Stimulated activated CD8-positive, alpha-beta memory T cell treated with anti-CD3 and anti-CD28 coated beads, Interleukin-15, amount 100 ng/mL, for 48 hours (primary cell): ENCODE measurements at regions not wholly inside any gene's neighbourhood (a gene's known extent, or its start where the extent isn't known, plus 50 kb on each side); places are given as distances from the start of the nearest gene placed in this dataset.
"Not testable (repeated sequence)": the region's sequence is repeated elsewhere in the genome, so short reads cannot be mapped to it uniquely, and the experiment has no call there.

ENCODE experiments used
- DNase-seq, 2 donors: peaks; one replicate each; pipeline ENCODE4 v3.0.0-alpha.2; 2020; ENCODE audit warnings: low read depth in 2 of 2

DNA sequence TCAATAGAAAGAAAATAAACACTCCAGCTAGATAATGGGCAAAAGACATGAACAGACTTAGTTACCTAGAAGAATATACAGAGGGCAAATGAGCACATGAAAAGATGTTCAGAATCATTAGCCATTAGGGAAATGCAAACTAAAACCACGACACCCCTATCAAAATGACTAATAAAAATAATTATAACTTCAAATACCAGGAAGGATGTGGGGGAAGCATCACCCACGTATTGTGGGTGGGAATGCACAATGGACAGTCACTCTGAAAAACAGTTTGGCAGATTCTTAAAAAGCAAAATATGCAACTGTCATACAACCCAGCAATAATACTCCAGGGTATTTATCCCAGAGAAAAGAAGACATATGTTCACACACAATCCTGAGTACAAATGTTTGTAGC, 92.6 kb downstream of the DLL1 start:
- no peak for DNase-seq

DNA sequence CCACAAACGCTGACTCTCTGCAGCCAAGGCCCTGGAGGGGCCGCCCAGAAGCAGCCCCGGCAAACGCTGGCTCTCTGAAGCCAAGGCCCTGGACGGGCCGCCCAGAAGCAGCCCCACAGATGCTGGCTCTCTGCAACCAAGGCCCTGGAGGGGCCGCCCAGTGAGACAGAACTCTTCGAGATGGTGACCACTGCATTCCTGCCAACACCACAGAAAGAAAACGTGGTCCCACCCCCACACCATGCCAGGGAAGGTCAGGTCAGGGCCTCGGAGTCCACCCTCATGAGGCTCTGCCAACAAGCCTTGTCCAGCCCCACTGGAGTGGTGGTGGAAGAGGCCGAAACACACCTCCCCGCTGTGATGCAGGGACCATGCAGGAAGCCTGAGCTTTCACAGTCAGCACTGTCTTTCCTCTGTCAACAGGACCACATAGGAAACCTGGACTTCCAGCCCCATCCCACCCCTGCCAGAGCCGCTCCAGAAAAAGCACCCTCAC, 97.5 kb downstream of the DLL1 start:
- DNase-seq = no peak

DNA sequence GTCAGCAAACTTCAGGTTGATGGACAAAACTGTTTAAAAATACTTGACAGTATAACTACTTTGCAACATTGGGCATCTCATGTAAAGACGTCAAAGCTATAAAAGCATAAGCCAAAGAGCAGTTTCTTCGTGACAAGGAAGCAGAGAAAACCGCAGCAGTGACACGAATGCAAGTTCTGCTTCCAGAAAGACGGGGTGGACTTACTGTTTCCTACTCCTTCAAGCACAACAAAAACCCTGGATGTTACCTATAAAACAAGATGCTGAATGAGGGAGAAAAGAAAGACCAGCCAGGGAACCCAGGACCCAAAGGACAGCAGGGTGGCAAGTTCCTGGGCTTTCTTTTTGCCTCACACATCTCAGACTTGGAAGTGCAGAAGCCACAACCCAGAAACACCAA, 98.0 kb downstream of the DLL1 start:
- no peak for DNase-seq

DNA sequence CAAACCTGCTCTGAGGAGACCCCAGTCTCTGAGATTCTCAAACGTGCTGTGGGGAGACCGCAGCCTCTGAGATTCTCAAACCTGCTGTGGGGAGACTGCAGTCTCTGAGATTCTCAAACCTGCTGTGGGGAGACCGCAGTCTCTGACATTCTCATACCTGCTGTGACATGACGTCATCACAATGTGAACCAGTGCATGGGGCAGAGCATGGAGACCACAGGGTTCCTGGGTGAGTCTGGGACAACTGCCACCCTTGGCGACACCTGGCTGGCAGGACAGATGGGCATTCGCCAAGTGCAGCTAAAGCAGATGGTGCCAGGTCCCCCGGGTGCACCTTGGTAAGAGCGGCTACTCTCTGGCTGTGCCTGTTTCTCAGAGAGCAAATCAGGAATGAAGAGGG, 98.8 kb downstream of the DLL1 start:
- DNase-seq = not testable (repeated sequence)

DNA sequence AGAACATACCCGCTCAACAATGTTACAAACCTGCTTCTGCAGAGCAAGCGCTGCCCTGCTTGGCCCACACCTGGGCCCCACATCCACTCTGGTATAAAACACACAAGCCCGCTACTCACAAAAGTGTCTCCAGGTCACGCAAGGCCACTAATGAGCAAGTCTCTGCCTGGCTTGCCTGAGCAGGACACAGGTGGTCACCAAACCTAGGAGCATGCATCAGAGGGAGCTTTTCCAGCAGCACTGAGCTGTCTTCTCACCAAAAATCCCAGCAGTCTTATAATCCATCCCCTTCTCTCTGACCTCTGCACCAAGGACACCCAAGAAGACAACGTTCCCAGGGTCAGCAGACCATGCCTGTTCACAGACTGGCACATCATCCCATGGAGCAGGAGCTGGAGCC, 100.8 kb downstream of the DLL1 start:
- DNase-seq = no peak

DNA sequence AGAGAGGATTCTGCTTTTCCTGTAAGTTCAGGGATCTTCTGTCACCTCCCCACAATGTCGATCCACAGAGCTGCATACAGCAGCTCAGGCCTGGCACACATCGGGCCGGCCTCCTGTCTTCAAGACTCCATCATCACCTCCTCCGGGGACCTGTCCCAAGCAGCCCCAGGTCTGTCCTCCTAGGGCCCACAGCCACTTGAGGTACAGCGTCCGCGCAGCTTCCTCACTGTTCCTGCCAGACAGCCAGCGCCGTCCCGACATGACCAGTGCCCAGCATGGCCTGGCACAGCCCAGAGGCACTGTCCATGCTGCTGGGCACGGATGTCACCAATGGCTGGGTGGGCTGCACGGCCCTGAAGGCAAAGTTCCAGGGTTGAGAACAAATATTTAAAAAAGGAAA, 101.6 kb downstream of the DLL1 start:
- DNase-seq = no peak

DNA sequence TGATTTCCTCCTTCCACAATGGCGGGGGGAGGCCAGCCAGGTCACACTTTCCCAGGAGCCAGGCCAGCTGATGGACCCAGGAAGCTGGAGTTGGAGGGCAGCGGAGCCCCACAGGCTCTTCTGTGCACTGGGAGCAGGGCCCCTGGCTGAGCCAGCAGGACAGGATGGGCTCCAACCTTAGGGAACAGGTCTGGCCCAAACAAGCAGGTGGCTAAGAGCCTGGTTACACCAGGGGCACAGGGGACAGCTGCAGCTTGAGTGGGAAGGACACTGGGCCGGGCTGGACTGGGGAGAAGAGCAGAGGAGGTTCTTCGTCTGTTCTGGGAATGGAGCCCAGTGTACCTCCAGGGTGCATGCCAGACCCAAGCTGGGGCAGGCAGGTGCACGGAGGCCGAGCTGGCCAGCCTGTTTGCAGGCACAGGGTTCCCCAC, 102.3 kb downstream of the DLL1 start:
- DNase-seq = no peak

DNA sequence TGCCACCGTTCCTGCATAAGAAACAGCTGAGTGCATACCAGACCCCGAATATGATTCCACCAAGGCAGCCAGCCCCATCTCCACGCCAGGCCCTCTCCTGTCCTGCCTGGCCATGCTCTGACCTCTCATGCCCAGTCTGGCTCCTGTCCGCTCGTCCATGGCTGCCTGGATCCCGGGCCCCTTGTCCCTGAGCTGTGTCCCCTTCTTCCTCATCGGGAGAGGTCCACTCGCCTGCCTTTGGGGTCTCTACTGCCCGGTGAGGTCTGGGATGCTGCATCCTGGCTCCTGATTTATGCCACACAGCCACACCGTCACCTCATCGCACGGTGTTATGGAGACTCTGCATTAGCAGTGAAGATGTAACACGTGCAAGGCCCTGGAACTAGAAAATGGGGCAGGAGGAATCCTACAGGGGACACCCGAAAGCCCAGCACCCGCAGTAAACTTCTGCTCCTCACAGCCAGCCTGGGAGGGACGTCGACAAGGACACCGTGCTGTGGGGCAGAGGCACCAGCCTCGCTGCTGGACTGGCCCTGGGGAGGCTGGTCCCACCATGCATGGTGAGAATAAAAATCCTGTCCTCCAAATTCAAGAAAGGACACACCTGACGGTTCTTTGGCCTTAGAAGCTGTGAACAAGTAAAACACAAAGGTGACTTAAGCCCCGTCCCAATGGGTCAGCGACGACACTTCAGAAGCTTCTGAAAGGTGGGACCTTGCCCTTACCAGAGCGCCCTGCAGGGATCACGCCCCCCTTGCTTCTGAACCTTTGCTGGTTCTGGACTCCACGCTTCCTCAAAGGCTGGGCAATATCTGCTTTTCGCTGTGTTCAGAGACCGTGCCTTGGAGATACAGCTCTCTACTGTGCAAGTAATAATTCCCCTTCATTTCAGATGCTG, 103.0 kb downstream of the DLL1 start:
- no peak for DNase-seq

DNA sequence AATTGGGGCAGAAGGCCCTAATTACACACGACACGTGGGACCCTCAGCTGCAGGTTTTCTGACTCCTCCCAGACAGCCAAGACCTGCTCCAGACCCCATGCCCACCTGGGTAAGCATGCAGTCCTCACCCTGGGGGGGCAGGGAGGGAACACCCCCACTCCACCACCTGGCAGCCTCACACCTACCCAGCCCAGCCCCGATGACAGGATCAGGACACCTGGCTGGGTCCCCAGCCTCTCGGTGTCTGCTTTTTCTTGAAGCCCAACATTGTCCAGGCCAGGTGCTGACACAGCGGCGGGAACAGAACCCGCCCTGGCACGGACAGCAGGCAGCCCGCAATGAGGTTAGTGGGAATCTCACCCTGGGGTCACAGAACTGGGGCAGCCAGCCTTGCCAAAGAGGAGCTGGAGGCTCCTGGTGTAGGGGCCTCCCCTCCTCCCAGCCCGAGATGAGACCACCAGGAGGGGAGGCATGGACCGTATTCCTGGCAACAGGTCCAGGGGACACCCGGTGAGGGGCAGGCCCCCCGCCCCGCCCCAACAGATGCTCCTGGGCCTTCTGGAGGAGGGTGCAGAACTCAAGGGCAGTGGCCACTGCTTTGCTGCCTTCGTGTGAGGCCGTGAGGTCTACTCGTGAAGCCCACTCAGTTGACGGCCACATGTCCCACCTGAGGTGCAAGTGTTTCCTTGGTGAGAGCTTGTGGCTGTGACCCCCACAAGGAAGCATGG, 103.8 kb downstream of the DLL1 start:
- DNase-seq = no peak

DNA sequence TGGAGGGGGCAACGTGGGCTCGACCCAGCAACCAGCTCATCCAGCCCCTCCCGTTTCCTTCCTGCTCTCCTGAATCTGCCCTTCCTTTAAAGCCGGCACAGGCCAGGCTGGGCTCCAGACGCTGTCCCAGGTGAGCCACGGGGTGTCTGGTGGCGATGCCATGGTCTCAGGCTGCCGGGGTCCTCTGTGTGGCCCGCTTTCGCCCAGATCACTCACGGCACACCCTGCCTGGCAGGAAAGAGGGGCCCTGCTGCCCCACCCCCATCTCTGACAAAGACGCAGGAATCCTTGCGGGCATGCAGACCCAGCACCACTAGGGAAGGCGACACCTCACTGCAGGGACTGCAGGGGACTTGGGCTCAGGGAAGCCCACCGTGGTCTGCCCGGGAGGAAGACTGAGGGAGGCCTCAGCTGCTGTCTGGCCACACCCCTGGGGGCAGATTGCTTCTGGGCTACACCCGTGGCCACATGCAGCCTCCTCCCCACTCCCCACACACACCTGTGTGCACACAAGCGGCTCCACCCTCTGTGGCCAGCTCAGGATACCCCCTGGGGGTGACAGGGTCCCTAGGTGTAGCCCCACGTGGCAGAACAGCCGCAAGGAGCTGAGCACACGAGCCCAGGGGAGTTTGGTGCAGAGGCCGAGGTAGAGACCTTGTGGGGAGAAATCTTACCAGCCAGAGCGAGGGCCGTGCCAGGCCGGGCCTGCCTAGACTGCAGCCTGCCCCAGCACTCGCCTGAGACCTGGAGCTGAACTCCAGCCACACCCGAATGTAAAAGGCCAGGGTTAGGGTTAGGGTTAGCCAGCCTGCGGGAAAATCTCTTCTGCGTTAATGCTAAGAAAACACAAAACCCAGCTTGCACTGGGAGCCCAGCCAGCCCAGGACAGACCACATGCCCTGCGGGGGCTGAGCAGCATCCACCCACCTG, 104.6 kb downstream of the DLL1 start:
- no peak for DNase-seq

DNA sequence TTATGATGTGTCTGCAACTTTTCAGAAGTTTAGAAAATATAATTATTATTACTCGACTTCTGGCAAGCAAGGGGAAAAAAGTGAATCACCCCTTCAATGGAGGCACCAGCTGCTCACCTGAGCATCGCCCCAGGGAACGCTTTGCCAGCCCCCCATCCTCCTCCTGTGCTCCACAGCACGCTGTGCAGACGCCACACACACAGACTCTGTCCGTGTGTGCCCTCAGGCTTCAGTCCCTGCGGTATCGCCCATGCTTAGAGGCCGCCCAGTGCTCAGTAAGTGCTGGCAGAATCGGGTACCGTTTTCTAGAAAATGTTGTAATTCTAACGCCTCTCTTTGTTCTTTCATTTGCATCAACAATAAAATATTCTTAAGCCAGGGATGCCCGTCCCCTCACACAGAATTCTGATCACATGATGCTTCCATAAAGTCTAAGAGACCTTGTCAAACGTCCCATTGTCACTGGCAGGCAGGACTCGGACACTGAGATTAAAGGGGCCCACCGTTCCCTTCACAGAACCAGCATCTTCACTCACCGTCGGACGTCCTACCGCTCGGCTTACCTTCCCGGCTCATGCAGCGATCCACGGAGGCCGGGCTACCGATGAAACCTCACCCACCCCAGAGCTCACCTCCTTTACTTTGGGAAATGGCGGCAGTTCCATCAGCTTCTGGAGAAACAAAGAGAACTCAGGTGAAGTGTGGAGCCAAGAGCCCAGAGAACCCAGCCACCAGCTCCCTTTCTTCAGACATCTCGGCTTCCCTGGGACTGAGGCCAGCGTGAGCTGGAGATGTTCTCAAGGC, 105.5 kb downstream of the DLL1 start:
- no peak for DNase-seq

DNA sequence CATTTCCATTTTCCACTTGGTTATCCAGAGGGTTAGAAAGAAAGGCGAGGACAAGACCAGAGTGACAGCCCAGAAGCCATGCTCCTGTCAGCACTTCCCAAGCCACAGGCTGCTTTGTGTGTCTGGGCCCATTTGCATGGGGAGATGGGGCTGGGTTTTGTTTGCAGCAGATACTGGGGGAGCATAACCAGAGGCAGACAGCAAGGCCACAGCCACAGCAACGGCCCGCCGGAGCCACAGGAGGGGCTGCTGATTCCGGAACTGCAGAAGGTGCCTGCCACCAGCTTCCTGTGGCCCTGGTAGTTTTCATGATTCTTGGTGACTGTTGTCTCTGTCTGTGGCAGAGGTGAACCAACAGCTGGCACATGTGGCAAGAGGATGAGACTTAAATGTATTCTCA, 106.6 kb downstream of the DLL1 start:
- no peak for DNase-seq

DNA sequence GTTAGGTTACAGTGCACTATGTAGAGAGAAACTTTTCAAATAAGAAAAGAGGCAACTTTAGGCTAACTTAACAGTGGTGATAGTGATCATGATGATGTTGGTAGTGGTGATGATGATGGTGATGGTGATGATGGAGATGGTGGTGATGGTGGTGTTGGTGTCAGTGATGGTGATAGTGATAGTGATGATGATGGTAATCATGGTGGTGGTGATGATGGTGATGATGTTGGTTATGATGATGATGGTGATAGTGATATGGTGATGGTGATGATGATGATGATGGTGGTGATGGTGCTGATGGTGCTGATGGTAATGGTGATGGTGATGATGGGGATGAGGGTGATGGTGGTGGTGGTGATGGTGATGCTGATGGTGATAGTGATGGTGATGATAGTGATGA, 107.4 kb downstream of the DLL1 start:
- no peak for DNase-seq

DNA sequence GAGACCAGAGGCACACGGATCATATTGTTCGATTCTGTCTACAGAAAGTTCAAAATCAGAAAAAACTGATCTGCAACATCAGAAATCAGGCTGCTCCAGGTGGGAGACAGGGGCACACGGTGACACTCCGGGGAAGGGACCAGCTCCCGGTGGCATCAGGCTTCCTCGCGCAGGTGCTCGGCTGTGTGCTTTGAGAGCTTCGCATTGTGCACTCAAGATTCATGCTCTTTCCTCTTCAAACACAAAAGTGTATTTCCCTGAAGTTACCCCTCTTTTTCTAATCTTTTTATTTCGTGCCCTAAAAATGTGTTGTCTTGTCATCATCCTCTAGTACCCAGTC, 108.1 kb downstream of the DLL1 start:
- DNase-seq = no peak

DNA sequence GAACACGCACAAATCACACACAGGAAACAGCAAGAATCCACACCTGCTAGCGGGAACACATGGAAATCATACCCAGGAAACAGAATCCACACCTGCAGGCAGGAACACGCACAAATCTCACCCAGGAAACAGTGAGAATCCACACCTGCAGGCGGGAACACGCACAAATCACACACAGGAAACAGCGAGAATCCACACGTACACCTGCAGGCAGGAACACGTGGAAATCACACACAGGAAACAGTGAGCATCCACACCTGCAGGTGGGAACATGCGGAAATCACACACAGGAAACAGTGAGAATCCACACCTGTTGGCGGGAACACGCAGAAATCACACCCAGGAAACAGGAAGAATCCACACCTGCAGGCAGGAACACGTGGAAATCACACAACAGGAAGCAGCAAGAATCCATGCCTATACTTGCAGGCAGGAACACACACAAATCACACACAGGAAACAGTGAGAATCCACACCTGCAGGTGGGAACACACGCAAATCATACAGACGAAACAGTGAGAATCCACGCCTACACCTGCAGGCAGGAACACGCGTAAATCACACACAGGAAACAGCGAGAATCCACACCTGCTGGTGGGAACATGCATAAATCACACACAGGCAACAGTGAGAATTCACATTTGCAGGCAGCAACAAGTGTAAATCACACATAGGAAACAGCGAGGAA, 108.6 kb downstream of the DLL1 start:
- DNase-seq = no peak

DNA sequence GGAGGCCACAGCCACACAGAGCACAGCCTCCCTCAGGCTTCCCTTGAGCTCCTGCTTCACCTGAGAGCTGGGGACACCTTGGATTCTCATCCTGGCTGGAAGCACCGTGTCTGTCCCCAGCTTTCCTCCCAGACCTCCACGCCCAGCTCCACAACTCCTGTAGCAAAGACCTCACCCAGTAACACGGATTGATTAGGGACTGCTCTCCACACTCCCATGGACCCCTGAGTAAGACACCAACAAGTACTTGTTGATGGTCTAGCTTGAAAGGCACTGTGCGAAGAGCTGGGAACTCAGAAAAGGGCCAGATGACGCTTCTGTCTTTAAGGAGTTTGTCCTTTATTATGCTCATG, 109.6 kb downstream of the DLL1 start:
- DNase-seq = no peak

DNA sequence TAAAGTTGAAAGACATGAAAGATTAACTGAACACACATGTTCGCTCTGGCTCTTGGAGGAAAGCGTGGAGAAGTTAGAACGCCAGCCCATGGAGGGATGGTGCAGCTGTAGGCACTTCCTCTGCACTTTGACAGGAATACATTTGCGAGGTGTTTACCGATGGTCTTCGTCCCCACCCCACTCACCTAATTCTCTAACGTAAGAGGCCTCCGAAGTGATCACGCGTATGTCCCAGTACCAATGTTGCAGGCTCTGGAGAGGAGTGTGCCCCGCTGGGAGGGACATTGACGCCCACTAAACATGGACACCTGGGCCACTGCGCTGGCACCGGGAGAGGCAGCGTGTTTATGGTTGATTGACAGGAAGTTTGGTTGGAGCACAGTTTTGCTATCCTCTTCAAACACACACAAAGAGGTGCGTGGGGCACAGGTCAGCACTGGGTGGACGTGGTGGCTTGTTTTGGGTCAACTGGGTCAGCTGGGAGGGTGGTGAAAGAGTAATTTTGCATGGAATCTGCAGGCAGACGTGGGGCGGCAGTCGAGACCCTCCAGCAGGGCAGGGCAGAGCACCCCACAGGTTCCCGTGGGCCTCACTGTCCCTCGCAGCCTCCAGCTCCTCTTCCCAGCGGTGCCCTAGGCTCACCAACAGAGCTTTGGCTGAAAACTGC, 110.1 kb downstream of the DLL1 start:
- DNase-seq = no peak

DNA sequence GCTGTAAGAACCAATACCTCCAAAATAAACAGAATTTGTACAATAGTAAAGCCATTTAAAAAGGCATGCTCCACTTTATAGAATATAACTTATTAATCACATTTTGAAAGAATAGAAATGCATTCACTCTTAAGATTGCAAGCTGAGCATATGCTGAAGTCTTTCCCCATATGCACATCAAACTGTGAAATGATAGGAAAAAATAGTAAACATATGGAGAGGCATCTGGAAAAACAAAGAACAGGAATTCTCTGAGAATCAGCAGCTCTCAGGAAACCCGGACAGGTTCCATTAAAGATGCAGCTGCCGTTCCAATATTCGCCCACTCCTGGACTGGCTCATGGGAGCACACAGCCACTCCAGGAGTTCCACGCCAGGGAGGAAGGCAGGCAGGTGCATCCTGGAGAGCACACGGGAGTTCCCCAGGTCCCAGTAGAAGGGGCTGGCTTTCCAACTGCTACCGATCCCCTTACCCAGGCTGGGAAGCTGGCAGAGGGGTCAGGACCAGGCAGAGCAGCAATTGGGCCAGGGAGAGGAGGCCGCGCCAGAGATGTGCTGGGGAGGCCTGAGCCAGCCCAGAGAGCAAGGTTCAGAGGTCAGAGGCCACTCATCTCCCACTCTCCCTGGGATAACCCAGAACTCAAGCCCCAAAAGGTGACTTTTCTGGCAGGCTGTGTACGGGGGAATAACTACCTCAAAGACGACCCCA, 111.1 kb downstream of the DLL1 start:
- DNase-seq = no peak
